Body of pancreas (tissue), 4 donors: ENCODE measurements at regions not wholly inside any gene's neighbourhood (a gene's known extent, or its start where the extent isn't known, plus 50 kb on each side); places are given as distances from the start of the nearest gene placed in this dataset.
"Not testable (repeated sequence)": the region's sequence is repeated elsewhere in the genome, so short reads cannot be mapped to it uniquely, and the experiment has no call there.

Source experiments
- ATAC-seq: fragments of 150-250 bp; one replicate; pipeline ENCODE4 v1.9.1; 2016
- DNase-seq, 4 donors: peaks; one replicate each; pipeline ENCODE4 v3.0.0-alpha.2; 2019
- H3K27ac ChIP-seq, 4 donors: fragments of 200-600 bp; sonication (generic); 1 replicate in 3 of 4; 2 replicates in 1 of 4; pipeline versions ENCODE4 v1.5.1 to v1.6.1; 2016 to 2019; ENCODE audit warnings: mild to moderate bottlenecking in 1 of 4, mixed read lengths in 1 of 4, moderate library complexity in 1 of 4
- H3K27me3 ChIP-seq, 2 donors: fragments of 200-600 bp; sonication (generic); one replicate each; pipeline ENCODE4 v1.6.0; 2016; ENCODE audit warnings: mild to moderate bottlenecking in 1 of 2
- H3K36me3 ChIP-seq, 2 donors: fragments of 200-600 bp; sonication (generic); replicated peaks in 1 of 2; 2 replicates each; pipeline ENCODE4 v1.5.1; 2016; ENCODE audit warnings: low read depth in 2 of 2; ENCODE audit not compliant: insufficient read depth in 1 of 2
- H3K4me1 ChIP-seq: fragments of 200-600 bp; sonication (generic); one replicate; pipeline ENCODE4 v1.6.0; 2016
- H3K4me3 ChIP-seq, 2 donors: fragments of 200-600 bp; sonication (generic); 1 replicate in 1 of 2; 2 replicates in 1 of 2; pipeline ENCODE4 v1.5.1; 2016 to 2019
- H3K9me3 ChIP-seq, 3 donors: fragments of 200-600 bp; sonication (generic); 1 replicate in 2 of 3; 2 replicates in 1 of 3; pipeline ENCODE4 v1.5.1; 2016
- CTCF ChIP-seq, 7 experiments: fragments of 450-650 bp in 4 of 7; fragments of 200-600 bp in 3 of 7; sonication (generic) in 3 of 7; IDR thresholded peaks; one replicate each; pipeline ENCODE4 v1.5.1; 2016 to 2019; ENCODE audit warnings: antibody characterized with exemption in 7 of 7
- POLR2A ChIP-seq, 3 donors: fragments of 450-650 bp; IDR thresholded peaks; one replicate each; pipeline ENCODE4 v1.6.1; 2016; ENCODE audit warnings: antibody characterized with exemption in 3 of 3, mild to moderate bottlenecking in 2 of 3
- WGBS, 2 donors: methylation state at CpG; one replicate each; pipeline ENCODE4 v1.1.5; 2017; 5-methylcytosine and 5-hydroxymethylcytosine counted together
- intact Hi-C: fragments of 100-400 bp; cut with DNase I; formaldehyde crosslinking; loops from one replicate; pipeline ENCODE4 v1.15.1; 2023

DNA sequence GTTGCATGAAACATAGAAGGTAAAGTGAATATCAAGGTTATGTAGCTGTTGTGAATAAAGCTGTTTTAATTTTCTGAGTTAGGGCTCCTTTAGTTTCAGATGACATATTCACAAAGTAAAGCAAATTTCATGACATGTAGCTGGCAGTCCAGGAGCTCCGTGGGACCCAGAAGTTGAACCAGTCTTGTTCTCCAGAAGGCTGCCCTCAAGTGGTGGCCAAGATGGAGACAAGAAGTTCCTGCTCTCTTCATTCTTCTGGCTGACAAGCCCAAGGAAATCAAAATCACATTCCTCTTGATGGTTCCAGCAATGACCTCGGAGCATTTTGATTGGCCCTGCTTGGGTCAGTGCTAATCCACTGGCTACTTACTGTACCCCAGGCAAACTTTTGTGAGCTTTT is 128.7 kb downstream of the LIG4 start:
- no peak overlapping the region for H3K27ac ChIP-seq
- ATAC-seq = no peak
- no peaks in the 10 kb centered on the region for H3K9me3 ChIP-seq
- no peaks in the 10 kb centered on the region for H3K36me3 ChIP-seq
- 31 to 46% methylated on average over 2 of the region's 2 CpGs for WGBS, 2 donors
- no peak for TF ChIP-seq POLR2A (IDR thresholded peaks at IDR 0.05)
- TF ChIP-seq CTCF (IDR thresholded peaks at IDR 0.05) = peak in 1 of 7 experiments; percentile 21
- H3K4me1 ChIP-seq = no peaks in the 10 kb centered on the region
- no peaks in the 10 kb centered on the region for H3K27me3 ChIP-seq
- peak in 3 of 4 donors; percentile 6 to 52 (median 13) for DNase-seq
- intact Hi-C loops = no loop called here
- no peak overlapping the region for H3K4me3 ChIP-seq

DNA sequence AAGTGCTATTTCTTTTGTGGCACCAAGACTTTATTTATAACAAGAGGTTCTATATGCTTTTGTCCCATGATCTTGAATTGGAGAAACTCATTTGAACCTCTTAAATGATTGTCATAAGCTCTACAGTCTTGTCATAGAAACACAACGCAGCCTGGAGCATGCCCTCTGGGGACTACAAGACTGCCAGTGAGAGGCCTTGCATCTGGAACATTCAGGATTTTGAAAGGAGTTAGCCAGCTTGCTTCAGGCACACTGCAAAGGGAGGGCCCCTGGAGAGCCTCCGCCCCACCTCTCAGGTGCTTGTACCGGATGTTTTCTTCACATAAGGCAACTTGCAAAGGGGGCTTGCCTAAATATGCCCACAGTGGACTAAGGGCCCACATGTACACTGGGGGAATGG is 130.5 kb downstream of the LIG4 start:
- no peaks in the 10 kb centered on the region for H3K9me3 ChIP-seq
- TF ChIP-seq POLR2A (IDR thresholded peaks at IDR 0.05) = no peak
- TF ChIP-seq CTCF (IDR thresholded peaks at IDR 0.05) = no peak
- H3K36me3 ChIP-seq = no peaks in the 10 kb centered on the region
- WGBS, 2 donors = 70 to 77% methylated on average over 3 of the region's 3 CpGs
- H3K27me3 ChIP-seq = no peaks in the 10 kb centered on the region
- intact Hi-C loops = no loop called here
- H3K27ac ChIP-seq = no peak overlapping the region
- H3K4me3 ChIP-seq = no peak overlapping the region
- ATAC-seq = no peak
- no peaks in the 10 kb centered on the region for H3K4me1 ChIP-seq
- no peak for DNase-seq

DNA sequence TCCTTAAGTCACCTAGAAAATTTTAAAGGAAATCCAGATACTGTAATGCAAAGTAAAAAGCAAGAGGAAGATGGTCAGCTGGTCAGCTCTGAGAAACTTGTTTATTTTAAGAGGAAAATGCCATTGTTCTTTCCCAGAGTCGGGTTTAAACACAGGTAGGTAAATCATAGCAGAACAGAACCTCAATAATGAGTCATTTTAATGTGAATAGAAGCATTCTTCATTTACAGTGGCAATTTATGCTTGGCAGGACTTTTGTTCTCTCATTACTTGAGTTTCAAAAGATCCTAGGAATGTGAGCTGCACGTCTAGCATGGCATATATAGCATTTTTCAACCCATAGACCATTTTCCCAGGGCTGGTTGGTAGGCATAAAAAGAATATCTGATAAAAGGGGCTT is 132.3 kb downstream of the LIG4 start:
- WGBS, 2 donors = 11 to 13% methylated on average over 2 of the region's 2 CpGs
- no peaks in the 10 kb centered on the region for H3K27me3 ChIP-seq
- ATAC-seq (no peak), DNase-seq (no peak)
- intact Hi-C loops = no loop called here
- TF ChIP-seq POLR2A (IDR thresholded peaks at IDR 0.05) (no peak), CTCF (IDR thresholded peaks at IDR 0.05) (no peak)
- H3K9me3 ChIP-seq = no peaks in the 10 kb centered on the region
- no peak overlapping the region for H3K4me3 ChIP-seq
- no peaks in the 10 kb centered on the region for H3K4me1 ChIP-seq
- no peaks in the 10 kb centered on the region for H3K36me3 ChIP-seq
- H3K27ac ChIP-seq = no peak overlapping the region

GRCh38 chr13:108082481-108082880 is 132.9 kb downstream of the LIG4 start:
- ATAC-seq (no peak), DNase-seq (no peak)
- Histone ChIP-seq H3K4me1 (no peaks in the 10 kb centered on the region), H3K9me3 (no peaks in the 10 kb centered on the region), H3K27me3 (no peaks in the 10 kb centered on the region), H3K27ac (no peak overlapping the region), H3K4me3 (no peak overlapping the region), H3K36me3 (no peaks in the 10 kb centered on the region)
- WGBS, 2 donors = 65 to 72% methylated on average over 4 of the region's 4 CpGs
- intact Hi-C loops = no loop called here
- TF ChIP-seq POLR2A (IDR thresholded peaks at IDR 0.05) (no peak), CTCF (IDR thresholded peaks at IDR 0.05) (no peak)

DNA sequence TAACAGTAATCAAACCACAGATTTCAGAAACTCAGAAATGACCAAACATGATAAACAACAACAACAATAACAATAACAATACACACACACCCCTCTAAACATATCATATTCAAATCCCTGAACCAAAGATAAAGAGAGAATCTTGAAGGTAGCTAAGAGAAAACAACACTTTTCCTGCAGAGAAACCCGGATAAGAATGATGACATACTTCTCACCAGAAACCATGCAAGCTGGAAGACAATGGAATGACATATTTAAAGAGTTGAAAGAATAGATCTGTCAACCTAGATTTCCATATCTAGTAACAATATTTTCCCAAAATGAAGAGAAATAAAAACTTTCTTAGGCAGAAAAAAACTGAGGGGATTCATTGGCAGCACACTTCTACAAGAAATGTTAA is 138.1 kb downstream of the LIG4 start:
- WGBS, 2 donors = 64 to 76% methylated on average over 1 of the region's 1 CpG

DNA sequence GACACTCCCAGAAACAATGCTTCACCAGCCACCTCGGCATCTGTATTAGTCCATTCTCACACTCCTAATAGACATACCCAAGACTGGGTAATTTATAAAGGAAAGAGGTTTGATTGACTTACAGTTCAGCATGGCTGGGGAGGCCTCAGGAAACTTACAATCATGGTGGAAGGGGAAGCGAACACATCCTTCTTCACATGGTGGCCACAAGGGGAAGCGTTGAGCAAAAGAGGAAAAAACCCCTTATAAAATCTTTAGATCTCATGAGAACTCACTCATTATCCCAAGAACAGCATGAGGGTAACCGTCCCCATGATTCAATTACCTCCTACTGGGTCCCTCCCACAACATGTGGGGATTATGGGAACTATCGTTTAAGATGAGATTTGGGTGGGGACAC is 140.9 kb downstream of the LIG4 start:
- intact Hi-C loops, DNase-seq, H3K27ac ChIP-seq, H3K36me3 ChIP-seq, ATAC-seq, H3K27me3 ChIP-seq, H3K9me3 ChIP-seq, H3K4me1 ChIP-seq, H3K4me3 ChIP-seq: not testable (repeated sequence)
- 67 to 73% methylated on average over 5 of the region's 5 CpGs for WGBS, 2 donors

More for the DNA sequence above, 138.1 kb downstream of the LIG4 start:
- no peaks in the 10 kb centered on the region for H3K9me3 ChIP-seq
- TF ChIP-seq POLR2A (IDR thresholded peaks at IDR 0.05) = no peak
- TF ChIP-seq CTCF (IDR thresholded peaks at IDR 0.05) = no peak
- DNase-seq (no peak), ATAC-seq (no peak)
- H3K27me3 ChIP-seq = no peaks in the 10 kb centered on the region
- H3K36me3 ChIP-seq = no peaks in the 10 kb centered on the region
- intact Hi-C loops = no loop called here
- no peak overlapping the region for H3K27ac ChIP-seq
- H3K4me3 ChIP-seq = no peak overlapping the region
- H3K4me1 ChIP-seq = no peaks in the 10 kb centered on the region
